ENCODE measurements at regions not wholly inside any gene's neighbourhood (a gene's known extent, or its start where the extent isn't known, plus 50 kb on each side); places are given as distances from the start of the nearest gene placed in this dataset.
"Not testable (repeated sequence)": the region's sequence is repeated elsewhere in the genome, so short reads cannot be mapped to it uniquely, and the experiment has no call there.

GRCh38 chr6:169918239-169918953, 167.0 kb downstream of the ERMARD start:
- no peak for DNase-seq

- no peak for DNase-seq
Measured at GRCh38 chr6:169917153-169917552, 165.7 kb downstream of the ERMARD start.

GRCh38 chr6:169915769-169916550, 164.5 kb downstream of the ERMARD start:
- no peak for DNase-seq

- DNase-seq: not testable (repeated sequence)
Measured at GRCh38 chr6:169913745-169914144, 162.3 kb downstream of the ERMARD start.

- DNase-seq: no peak
Measured at GRCh38 chr6:169913096-169913638, 161.7 kb downstream of the ERMARD start.

GRCh38 chr6:169912266-169913095, 161.1 kb downstream of the ERMARD start:
- no peak for DNase-seq

GRCh38 chr6:169911264-169912263, 160.1 kb downstream of the ERMARD start:
- no peak for DNase-seq

- no peak for DNase-seq
Measured at GRCh38 chr6:169909113-169909512, 157.7 kb downstream of the ERMARD start.

GRCh38 chr6:169908403-169908933, 157.0 kb downstream of the ERMARD start:
- DNase-seq: no peak

- DNase-seq: no peak
Measured at GRCh38 chr6:169907419-169908115, 156.1 kb downstream of the ERMARD start.

GRCh38 chr6:169906688-169907418, 155.4 kb downstream of the ERMARD start:
- no peak for DNase-seq

GRCh38 chr6:169906004-169906687, 154.7 kb downstream of the ERMARD start:
- DNase-seq: no peak

- no peak for DNase-seq
Measured at GRCh38 chr6:169905041-169905807, 153.8 kb downstream of the ERMARD start.

- no peak for DNase-seq
Measured at GRCh38 chr6:169904051-169904922, 152.9 kb downstream of the ERMARD start.

GRCh38 chr6:169903122-169903521, 151.7 kb downstream of the ERMARD start:
- no peak for DNase-seq

GRCh38 chr6:169902604-169903003, 151.2 kb downstream of the ERMARD start:
- DNase-seq: no peak

GRCh38 chr6:169902070-169902469, 150.6 kb downstream of the ERMARD start:
- no peak for DNase-seq

All from T-helper 9 cell (primary cell).